GM12878 (cell line): ENCODE measurements at regions not wholly inside any gene's neighbourhood (a gene's known extent, or its start where the extent isn't known, plus 50 kb on each side); places are given as distances from the start of the nearest gene placed in this dataset.

Source experiments
- ATAC-seq: fragments of 200-7000 bp; cut with Tn5 transposase; 3 replicates; pipeline ENCODE4 v1.9.1; 2020; ENCODE audit warnings: mild to moderate bottlenecking, moderate library complexity
- BruUV-seq: library from RNA; stranded (reverse); fragments of 400-500 nt; replicated peaks from 2 replicates; lab custom pipeline; 2021; lab: Mats Ljungman, UMichigan
- CTCF ChIA-PET: fragments of 300-600 bp; sonication (Branson Sonifier 250); formaldehyde crosslinking; extraction: SDS; loops from one replicate; lab custom pipeline; 2021; ENCODE audit warnings: inconsistent platforms; lab: Yijun Ruan, JAX
- POLR2A ChIA-PET: fragments of 350-600 bp; formaldehyde crosslinking; extraction: SDS; loops from one replicate; lab custom pipeline; 2021; ENCODE audit warnings: inconsistent platforms; lab: Charles Lee
- RAD21 ChIA-PET: fragments of 300-600 bp; sonication (Branson Sonifier 250); formaldehyde crosslinking; loops from one replicate; lab custom pipeline; 2023; ENCODE audit warnings: antibody characterized with exemption; ENCODE audit not compliant: unreplicated experiment; lab: Charles Lee
- SMC1A ChIA-PET: fragments of 300-600 bp; sonication (Branson Sonifier 250); formaldehyde crosslinking; loops from one replicate; lab custom pipeline; 2023; ENCODE audit not compliant: unreplicated experiment, uncharacterized antibody; lab: Charles Lee
- DNase-seq: peaks from one replicate; pipeline ENCODE4 v3.0.0-alpha.2; 2011; ENCODE audit warnings: low read depth, low spot score
- FAIRE-seq: peaks from 3 replicates; lab custom pipeline; 2011; peaks lifted over from hg19 to GRCh38; lab: Jason Lieb, UNC
- H2AFZ ChIP-seq: 2 replicates; pipeline ENCODE4 v1.6.0; 2011; ENCODE audit warnings: low read depth, low read length, control low read depth; ENCODE audit not compliant: control insufficient read depth
- H3K27ac ChIP-seq: 2 replicates; pipeline ENCODE4 v1.5.1; 2011; ENCODE audit warnings: control low read depth; ENCODE audit not compliant: control insufficient read depth, insufficient read depth
- H3K27me3 ChIP-seq, 2 experiments: replicated peaks in 1 of 2; 2 replicates each; pipeline versions ENCODE4 v1.6.0 to v1.6.1; 2011; ENCODE audit warnings: low read length in 1 of 2; ENCODE audit not compliant: control insufficient read depth in 2 of 2, insufficient read depth in 2 of 2
- H3K36me3 ChIP-seq, 2 experiments: 2 replicates each; pipeline ENCODE4 v1.5.1; 2011; ENCODE audit warnings: low read length in 1 of 2; ENCODE audit not compliant: control insufficient read depth in 2 of 2, insufficient read depth in 2 of 2
- H3K4me1 ChIP-seq: 2 replicates; pipeline ENCODE4 v1.6.1; 2011; ENCODE audit warnings: mild to moderate bottlenecking, low read length, moderate library complexity, mixed read lengths; ENCODE audit not compliant: control insufficient read depth, insufficient read depth
- H3K4me2 ChIP-seq: 2 replicates; pipeline ENCODE4 v1.6.0; 2011; ENCODE audit warnings: control low read depth; ENCODE audit not compliant: control insufficient read depth, insufficient read depth
- H3K4me3 ChIP-seq: fragments of 200-600 bp; sonication (generic); 2 replicates; pipeline ENCODE4 v1.5.1; 2016
- H3K79me2 ChIP-seq: 2 replicates; pipeline ENCODE4 v1.6.0; 2011; ENCODE audit warnings: low read length; ENCODE audit not compliant: control insufficient read depth, insufficient read depth
- H3K9ac ChIP-seq: 2 replicates; pipeline ENCODE4 v1.8.0; 2011; ENCODE audit warnings: low read length, control low read depth, mixed read lengths; ENCODE audit not compliant: control insufficient read depth, insufficient read depth
- H3K9me3 ChIP-seq: replicated peaks from 3 replicates; pipeline ENCODE4 v1.5.1; 2011; ENCODE audit warnings: mild to moderate bottlenecking, low read length; ENCODE audit not compliant: control insufficient read depth, insufficient read depth
- H4K20me1 ChIP-seq: 2 replicates; pipeline ENCODE4 v1.6.0; 2011; ENCODE audit not compliant: control insufficient read depth, insufficient read depth
- BACH1 ChIP-seq: fragments of 450-650 bp; IDR thresholded peaks from 2 replicates; pipeline ENCODE4 v1.6.1; 2017; ENCODE audit warnings: mild to moderate bottlenecking, borderline replicate concordance
- BCL3 ChIP-seq: IDR thresholded peaks from 2 replicates; pipeline ENCODE4 v1.6.1; 2011; ENCODE audit warnings: borderline replicate concordance, low read depth, mild to moderate bottlenecking, moderate library complexity, low read length; ENCODE audit not compliant: insufficient read depth, poor library complexity, severe bottlenecking
- CBX5 ChIP-seq: sonication (generic); IDR thresholded peaks from 2 replicates; pipeline ENCODE4 v1.6.1; 2016; ENCODE audit warnings: low read depth, moderate library complexity, mild to moderate bottlenecking, inconsistent platforms
- CEBPZ ChIP-seq: fragments of 150-350 bp; IDR thresholded peaks from 2 replicates; pipeline ENCODE4 v1.6.1; 2016; ENCODE audit warnings: low read depth, low read length
- EGR1 ChIP-seq, 2 experiments: IDR thresholded peaks; 1 replicate in 1 of 2; 2 replicates in 1 of 2; pipeline ENCODE4 v1.6.1; 2011 to 2012; ENCODE audit warnings: low read depth in 2 of 2, low read length in 2 of 2, borderline replicate concordance in 1 of 2, mild to moderate bottlenecking in 1 of 2, moderate library complexity in 1 of 2
- GABPA ChIP-seq: IDR thresholded peaks from 2 replicates; pipeline ENCODE4 v1.6.1; 2014; ENCODE audit warnings: antibody characterized with exemption, low read depth, mild to moderate bottlenecking, inconsistent platforms
- HDAC6 ChIP-seq: fragments of 200-600 bp; sonication (generic); IDR thresholded peaks from one replicate; pipeline ENCODE4 v1.8.0; 2017; ENCODE audit warnings: antibody characterized with exemption; ENCODE audit not compliant: unreplicated experiment
- MLLT1 ChIP-seq: fragments of 450-650 bp; IDR thresholded peaks from 2 replicates; pipeline ENCODE4 v1.6.1; 2016; ENCODE audit warnings: mild to moderate bottlenecking
- MTA2 ChIP-seq: fragments of 450-650 bp; IDR thresholded peaks from 2 replicates; pipeline ENCODE4 v1.6.1; 2016; ENCODE audit warnings: low read depth, mild to moderate bottlenecking, moderate library complexity
- PAX8 ChIP-seq: fragments of 450-650 bp; IDR thresholded peaks from 2 replicates; pipeline ENCODE4 v1.6.1; 2017; ENCODE audit warnings: mild to moderate bottlenecking, moderate library complexity
- RB1 ChIP-seq: fragments of 450-650 bp; formaldehyde crosslinking; IDR thresholded peaks from 2 replicates; pipeline ENCODE4 v1.6.1; 2017; ENCODE audit warnings: mild to moderate bottlenecking, borderline replicate concordance
- RCOR1 ChIP-seq: conservative IDR thresholded peaks from 2 replicates; pipeline ENCODE4 v1.6.1; 2012; ENCODE audit warnings: low read depth, low read length, improper control_type of control experiment
- RELA ChIP-seq: fragments of 450-650 bp; IDR thresholded peaks from 2 replicates; pipeline ENCODE4 v1.8.0; 2014; ENCODE audit warnings: borderline replicate concordance; ENCODE audit not compliant: partially characterized antibody
- RUNX3 ChIP-seq: IDR thresholded peaks from 2 replicates; pipeline ENCODE4 v1.6.1; 2012; ENCODE audit warnings: low read length, inconsistent platforms
- SIX5 ChIP-seq: IDR thresholded peaks from 2 replicates; pipeline ENCODE4 v1.6.1; 2011; ENCODE audit warnings: mild to moderate bottlenecking, low read depth, low read length, moderate library complexity; ENCODE audit not compliant: severe bottlenecking
- ZBTB11 ChIP-seq: fragments of 450-650 bp; formaldehyde crosslinking; IDR thresholded peaks from 2 replicates; pipeline ENCODE4 v1.5.0; 2022; ENCODE audit warnings: mild to moderate bottlenecking, missing genetic modification characterization
- WGBS: methylation state at CpG from one replicate; pipeline ENCODE4 v1.1.6; 2016; ENCODE audit warnings: low lambda C conversion rate; ENCODE audit not compliant: insufficient replicate concordance, insufficient coverage; ENCODE audit errors: missing lambda C conversion rate; 5-methylcytosine and 5-hydroxymethylcytosine counted together
- in situ Hi-C: fragments of 300-500 bp; cut with MboI; formaldehyde crosslinking; loops from 9 replicates; pipeline ENCODE4 v1.14.3; 2018; ENCODE audit warnings: mixed read lengths
- intact Hi-C: fragments of 100-400 bp; cut with micrococcal nuclease; formaldehyde crosslinking; loops from one replicate; pipeline ENCODE4 v1.14.2; 2022; ENCODE audit not compliant: unreplicated experiment

- Histone ChIP-seq H3K9ac (no peak overlapping the region), H3K79me2 (no peaks in the 10 kb centered on the region), H3K9me3 (no peaks in the 10 kb centered on the region), H3K4me2 (no peak overlapping the region), H4K20me1 (no peaks in the 10 kb centered on the region), H3K4me3 (no peak overlapping the region), H3K27me3 (no peaks in the 10 kb centered on the region), H3K27ac (no peak overlapping the region), H3K4me1 (no peaks in the 10 kb centered on the region), H3K36me3 (no peaks in the 10 kb centered on the region), H2AFZ (no peak overlapping the region)
- no TSS peak for BruUV-seq
- SMC1A ChIA-PET, result no interaction called here
- in situ Hi-C loops (no loop called here), intact Hi-C loops (no loop called here)
- 29% methylated on average over 2 of the region's 2 CpGs for WGBS
- DNase-seq (no peak), ATAC-seq (no peak), FAIRE-seq (no peak)
- POLR2A ChIA-PET, result no interaction called here
- CTCF ChIA-PET, result interaction anchor here (0.6 to 2.7 kb wide), 2 partner anchors 15 to 695 kb away, joined by 3 to 11 read pairs; no protein-coding TSS in a partner anchor
- RAD21 ChIA-PET, result no interaction called here
- TF ChIP-seq CBX5 (no peak), SIX5 (no peak), RCOR1 (no peak), EGR1 (IDR thresholded peaks at IDR 0.05; ENCODE audit: borderline replicate concordance in 1 of 2, low read depth in 2 of 2, low read length in 2 of 2) (no peak), RUNX3 (no peak), BACH1 (no peak), HDAC6 (no peak), PAX8 (no peak), ZBTB11 (CRISPR knock-in tag) (no peak), MTA2 (no peak), RB1 (no peak), RELA (no peak), GABPA (no peak), BCL3 (no peak), CEBPZ (no peak), MLLT1 (no peak)
Observed at GRCh38 chr18:1648712-1649111, 744.0 kb downstream of the ADCYAP1 start.
